ENCODE measurements at regions not wholly inside any gene's neighbourhood (a gene's known extent, or its start where the extent isn't known, plus 50 kb on each side); places are given as distances from the start of the nearest gene placed in this dataset.

- no peak for DNase-seq (ENCODE audit: low spot score)
Observed at GRCh38 chr4:123841447-123842121, 445.0 kb downstream of the SPRY1 start.

DNA sequence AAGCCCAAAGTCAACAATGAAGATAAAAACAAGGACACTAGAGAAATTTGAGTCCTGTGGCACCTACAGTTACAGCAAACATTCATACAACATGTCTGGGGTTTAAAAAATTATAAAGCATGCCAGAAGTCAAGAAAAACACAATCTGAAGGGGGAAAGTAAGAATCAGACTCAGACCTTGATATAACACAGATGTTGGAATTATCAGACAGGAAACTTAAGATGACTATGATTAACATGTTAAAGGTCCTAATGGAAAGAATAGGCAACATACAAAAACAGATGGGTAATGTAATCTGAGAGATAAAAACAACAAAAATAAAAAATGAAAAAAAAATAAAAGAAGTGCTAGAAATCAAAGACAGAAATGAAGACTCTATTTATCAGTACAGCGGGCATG, 446.5 kb downstream of the SPRY1 start:
- no peak for DNase-seq (ENCODE audit: low spot score)

DNA sequence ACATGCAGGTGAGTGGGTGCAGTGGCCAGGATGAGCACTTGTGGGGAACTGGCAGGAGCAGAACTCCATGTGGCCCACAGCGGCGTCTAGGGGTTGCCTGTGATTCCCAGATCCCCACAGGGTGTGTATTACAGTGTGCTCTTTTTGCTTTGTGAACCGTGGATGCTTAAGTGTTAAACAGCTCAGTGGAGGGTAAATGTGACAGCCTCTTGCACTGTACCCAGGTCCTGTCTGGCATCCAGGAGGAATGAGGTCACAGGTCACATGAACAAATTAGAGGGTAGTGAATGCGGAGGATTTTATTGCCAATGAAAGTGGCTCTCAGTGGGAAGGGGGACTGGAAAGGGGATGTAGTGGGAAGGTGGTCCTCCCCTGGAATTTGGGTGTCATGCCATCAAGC, 447.8 kb downstream of the SPRY1 start:
- no peak for DNase-seq (ENCODE audit: low spot score)

DNA sequence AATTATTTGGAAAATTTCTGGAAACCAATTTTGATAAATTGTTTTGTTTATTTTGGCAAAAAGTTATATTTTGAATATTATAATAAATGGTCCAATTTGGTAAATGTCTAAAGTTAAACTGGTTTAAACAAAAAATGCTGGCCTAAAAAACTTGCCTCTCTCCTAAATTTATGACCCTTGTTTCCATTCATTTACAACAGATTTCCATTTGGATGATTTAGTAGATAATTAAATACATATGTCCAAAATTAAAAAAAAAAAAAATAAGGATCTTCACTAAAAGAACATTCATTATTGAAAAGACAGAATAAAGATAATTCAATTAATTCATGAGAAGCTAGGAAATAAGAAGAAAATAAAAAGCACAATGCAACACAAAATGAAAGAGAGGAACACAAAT, 449.5 kb downstream of the SPRY1 start:
- DNase-seq (ENCODE audit: low spot score): no peak

DNA sequence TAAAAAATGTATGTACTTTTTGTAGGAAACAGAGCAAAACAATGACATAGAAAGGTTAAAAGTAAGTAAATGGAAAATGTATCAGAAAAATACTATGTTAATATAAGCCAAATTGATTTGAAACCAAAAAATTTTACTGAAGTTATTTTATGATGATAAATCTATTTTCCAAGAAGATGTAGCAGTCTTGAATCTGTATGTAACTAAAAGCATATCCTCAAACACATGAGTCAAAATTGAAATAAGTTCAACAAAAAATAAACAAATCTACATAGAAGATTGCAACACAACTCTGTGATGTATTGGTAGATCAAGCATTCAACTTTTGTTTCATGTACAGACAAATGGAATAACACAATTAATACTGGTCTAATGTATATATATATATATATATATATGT, 450.0 kb downstream of the SPRY1 start:
- DNase-seq (ENCODE audit: low spot score): no peak

DNA sequence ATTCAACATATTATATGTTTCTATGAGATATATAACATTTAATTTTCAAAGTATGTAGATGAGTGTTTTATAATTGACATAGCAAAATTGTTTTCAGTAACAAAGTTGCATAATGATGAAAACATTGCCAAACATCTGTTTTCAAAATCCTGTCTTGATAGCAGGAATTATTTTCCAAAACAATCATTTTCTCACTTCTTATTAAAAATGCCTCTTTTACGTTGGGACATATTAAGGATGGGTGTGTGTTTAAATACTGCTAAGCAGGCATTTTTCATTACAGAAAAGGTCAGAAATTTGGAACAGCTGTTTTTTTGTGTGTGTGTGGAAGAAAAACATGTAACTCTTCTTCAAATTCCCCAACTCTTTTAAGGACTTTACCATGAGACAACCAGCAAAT, 452.0 kb downstream of the SPRY1 start:
- DNase-seq (ENCODE audit: low spot score): no peak

GRCh38 chr4:123849495-123849894, 452.9 kb downstream of the SPRY1 start:
- DNase-seq (ENCODE audit: low spot score): no peak

DNA sequence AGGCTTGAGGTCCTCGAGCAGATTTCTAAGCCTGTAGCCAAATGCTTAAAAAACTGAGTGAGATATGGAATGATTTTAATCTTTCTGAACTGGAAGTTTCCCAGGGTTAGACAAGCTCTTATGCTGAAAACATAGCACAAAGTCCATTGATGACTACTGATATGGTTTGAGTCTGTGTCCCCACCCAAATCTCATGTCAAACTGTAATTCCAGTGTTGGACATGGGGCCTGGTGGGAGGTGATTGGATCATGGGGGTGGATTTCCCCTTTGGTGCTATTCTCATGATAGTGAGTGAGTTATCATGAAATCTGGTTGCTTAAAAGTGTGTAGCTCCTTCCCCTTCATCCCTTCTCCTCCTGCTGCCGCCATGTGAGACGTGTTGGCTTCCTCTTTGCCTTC, 454.9 kb downstream of the SPRY1 start:
- DNase-seq (ENCODE audit: low spot score): no peak

DNA sequence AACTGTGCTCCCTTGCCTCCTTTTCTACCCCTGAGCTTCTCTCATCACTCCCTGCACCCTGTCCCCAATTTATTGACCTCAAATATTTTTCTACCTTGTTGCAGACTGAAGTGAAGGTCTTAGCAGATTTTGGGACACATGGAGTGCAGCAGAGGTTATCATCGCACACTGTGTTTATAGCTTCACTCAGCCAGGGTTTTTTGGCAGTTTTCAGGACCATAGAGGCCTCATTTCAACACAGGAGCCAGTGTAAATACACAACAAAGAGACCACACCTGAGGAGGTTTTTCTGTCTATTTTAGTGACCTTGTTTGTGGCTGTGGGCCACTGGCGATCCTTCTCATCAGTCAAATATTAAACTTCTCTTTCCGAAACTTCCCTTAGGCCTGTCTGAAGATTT, 457.1 kb downstream of the SPRY1 start:
- no peak for DNase-seq (ENCODE audit: low spot score)

DNA sequence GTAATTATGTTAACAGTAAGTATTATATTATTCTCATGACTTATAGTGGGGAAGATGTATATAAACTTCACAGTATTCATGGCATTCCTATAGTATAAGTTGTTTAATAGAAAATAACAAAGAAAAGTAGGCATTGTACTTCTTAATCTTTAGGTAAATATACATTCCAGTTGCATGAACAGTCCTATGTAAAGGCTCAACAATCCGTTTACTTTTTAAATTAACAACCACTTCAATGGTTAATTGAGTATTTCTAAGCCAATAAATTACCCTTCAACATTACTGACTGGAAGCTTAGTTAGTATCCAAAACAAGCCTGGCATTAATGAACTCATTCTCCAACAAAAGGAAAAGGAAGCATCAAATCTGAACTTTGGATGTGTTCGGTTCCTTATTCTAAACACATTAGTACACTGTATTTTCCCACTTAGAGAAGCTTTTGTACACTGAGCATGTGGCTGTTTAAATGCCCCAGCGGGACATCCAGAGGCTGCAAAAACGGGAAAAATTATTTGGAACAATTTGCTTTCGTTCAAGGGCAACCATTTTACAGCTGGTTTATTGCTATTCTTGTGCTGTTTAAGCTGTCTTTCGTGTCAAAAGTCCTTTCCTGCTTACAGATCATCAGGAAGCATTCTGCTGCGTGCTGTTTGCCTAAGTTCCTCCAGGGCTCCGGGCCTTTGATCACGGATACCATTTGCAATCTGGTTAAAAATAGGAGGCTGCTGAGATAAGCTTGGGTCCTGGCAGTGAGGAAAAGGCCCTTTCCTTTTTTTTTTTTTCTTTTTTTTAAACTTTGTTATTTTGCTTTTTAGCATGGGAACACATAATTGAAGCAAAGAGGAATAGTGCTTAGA, 460.3 kb downstream of the SPRY1 start:
- DNase-seq (ENCODE audit: low spot score): peak; percentile 46

DNA sequence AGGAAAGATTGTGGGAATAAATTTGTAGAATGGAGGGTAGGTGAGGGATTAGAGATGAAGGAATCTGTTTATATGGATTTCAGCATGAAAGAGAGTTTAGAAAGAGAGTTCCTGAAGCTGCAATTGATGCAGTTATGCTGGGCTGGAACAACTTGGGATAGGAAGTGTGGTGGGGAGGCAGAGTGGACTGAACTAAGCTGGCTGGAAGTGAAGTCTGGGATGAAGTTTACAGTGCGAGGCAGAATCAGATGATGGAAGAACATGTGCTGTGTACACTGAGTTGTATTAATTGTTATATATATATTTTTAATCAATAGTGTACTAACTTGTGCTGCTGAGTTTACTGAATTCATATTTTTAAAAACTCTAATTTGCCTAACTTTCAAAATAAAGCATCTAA, 461.9 kb downstream of the SPRY1 start:
- no peak for DNase-seq (ENCODE audit: low spot score)

- DNase-seq (ENCODE audit: low spot score): no peak
Observed at GRCh38 chr4:123862812-123863211, 466.2 kb downstream of the SPRY1 start.

- DNase-seq (ENCODE audit: low spot score): no peak
Observed at GRCh38 chr4:123866796-123867195, 470.2 kb downstream of the SPRY1 start.

GRCh38 chr4:123867910-123868587, 471.5 kb downstream of the SPRY1 start:
- DNase-seq (ENCODE audit: low spot score): no peak

DNA sequence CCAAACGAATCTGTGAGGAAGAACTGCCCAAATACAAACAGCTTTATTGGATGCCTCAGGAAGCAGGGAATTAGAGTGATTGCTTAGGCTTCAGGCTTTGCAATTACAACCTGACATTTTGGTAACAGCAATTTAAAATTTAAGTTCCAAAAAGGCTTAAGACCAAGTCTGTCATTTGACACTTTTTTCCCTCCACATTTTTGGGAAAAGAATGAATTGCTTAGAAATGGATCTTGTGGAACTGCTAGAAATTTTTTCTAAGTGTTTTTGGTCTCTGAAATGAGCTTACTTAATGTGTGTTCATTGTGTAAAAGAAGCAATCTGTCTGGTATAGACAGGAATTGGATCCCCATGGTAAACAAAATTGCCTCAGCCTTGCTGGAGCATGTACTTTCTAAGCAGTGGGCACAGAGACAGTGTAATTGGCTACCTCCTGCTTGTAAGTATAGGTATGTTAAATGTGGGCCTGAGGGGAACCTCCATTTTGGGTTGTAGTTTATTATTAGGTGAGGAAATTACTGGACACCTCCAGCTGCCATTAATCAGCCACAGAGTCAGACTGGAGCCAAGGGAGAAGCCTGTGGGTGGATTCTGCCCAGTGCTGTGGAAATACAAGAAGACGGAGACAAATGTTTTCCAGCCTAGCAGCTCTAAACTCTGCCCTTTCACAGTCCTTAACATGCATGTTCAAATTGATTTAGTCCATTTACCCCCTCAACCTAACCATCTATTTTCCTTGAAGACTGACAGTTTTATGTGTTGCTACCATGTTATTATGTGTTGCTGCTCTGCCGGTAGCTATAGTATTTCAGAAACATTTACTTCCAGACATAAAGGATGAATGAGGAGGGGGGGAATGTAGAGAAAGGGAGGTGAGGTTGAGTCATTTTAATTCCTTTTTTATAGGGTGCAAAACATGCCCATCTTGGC, 473.0 kb downstream of the SPRY1 start:
- no peak for DNase-seq (ENCODE audit: low spot score)

DNA sequence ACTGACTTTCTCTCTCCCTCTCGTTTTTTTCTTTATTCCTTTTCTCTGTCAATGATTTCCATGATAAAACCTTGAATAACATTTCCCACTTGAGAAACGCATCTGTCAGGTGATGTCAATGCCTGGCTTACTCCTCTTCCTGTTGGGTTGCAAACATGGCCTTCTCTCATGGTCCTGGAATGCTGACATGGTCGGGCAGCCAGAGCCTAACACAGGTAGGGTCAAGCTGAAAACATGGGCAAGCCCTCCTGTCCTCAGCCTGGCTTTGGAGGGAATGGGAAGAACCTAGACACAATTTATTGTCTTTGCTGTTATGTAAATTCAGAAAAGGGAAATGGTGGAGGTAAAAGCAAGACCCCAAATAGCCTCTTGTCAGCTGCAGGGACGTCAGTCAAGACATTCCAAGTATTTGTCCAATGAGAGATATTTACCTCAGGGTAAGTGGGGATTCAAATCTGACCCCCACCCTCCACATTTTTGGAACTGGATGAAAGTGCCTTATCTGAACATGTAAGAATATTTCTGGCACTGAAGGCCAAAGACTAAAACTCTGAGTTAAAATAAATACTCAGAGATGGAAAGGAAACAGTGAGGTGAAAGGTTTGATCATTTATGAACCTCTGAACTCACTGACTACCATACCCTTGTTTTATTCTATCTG, 473.8 kb downstream of the SPRY1 start:
- no peak for DNase-seq (ENCODE audit: low spot score)

GRCh38 chr4:123871341-123871740, 474.7 kb downstream of the SPRY1 start:
- DNase-seq (ENCODE audit: low spot score): no peak

DNA sequence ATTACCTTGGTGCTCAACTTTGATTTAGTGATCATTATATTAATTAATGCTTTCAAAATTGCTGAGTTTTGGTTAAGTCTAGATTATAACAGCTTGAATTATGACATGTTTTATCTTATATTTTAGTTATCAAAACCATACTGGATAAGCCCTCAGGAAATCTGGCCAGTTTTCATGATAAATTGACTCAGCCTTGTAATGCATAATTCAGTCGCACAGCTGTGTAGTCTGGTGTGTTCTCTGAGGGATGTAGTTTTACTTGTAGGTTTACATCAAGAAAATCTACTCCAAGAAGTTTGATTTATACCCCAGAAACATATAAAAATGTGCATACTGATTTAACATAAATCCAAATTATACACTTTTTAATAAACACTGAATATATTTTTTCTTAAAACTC, 477.5 kb downstream of the SPRY1 start:
- no peak for DNase-seq (ENCODE audit: low spot score)

GRCh38 chr4:123876143-123876542, 479.5 kb downstream of the SPRY1 start:
- no peak for DNase-seq (ENCODE audit: low spot score)

DNA sequence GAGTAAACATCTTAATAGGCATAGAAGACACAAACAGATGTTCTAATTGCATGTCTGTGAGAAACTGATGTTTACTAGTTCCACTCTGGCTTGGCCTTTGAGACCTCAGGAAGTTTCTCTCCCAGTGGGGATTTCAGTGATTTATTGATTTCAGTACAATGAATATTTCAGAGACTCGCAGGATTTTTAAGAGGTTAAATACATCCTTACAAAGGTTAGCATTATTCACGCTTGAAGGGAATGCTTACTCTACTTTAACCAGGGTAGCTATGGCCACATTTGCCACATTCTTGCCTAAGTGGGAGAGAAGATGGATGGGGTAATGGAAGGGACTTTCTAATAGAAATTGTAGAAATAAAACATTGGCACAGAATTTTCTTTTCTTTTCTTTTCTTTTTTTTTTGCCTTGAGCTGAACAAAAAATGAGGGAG, 480.1 kb downstream of the SPRY1 start:
- no peak for DNase-seq (ENCODE audit: low spot score)

- no peak for DNase-seq (ENCODE audit: low spot score)
Observed at GRCh38 chr4:123877551-123877950, 481.0 kb downstream of the SPRY1 start.

Data from AG08396 (cell line).